Fibroblast of lung (primary cell): ENCODE measurements at regions not wholly inside any gene's neighbourhood (a gene's known extent, or its start where the extent isn't known, plus 50 kb on each side); places are given as distances from the start of the nearest gene placed in this dataset.

ENCODE experiments used
- CTCF ChIP-seq, 2 donors: IDR thresholded peaks in 1 of 2; conservative IDR thresholded peaks in 1 of 2; 1 replicate in 1 of 2; 2 replicates in 1 of 2; pipeline ENCODE4 v1.5.1; 2011 to 2012; ENCODE audit warnings: low read length in 2 of 2, control low read depth in 1 of 2, inconsistent platforms in 1 of 2, low read depth in 1 of 2, mild to moderate bottlenecking in 1 of 2
- EZH2 ChIP-seq: IDR thresholded peaks from 2 replicates; pipeline ENCODE4 v1.5.1; 2012; ENCODE audit warnings: low read length, control low read depth, mild to moderate bottlenecking; ENCODE audit errors: missing control alignments

GRCh38 chr2:71962350-71962749 is 185.3 kb downstream of the CYP26B1 start:
- TF ChIP-seq CTCF (conservative IDR thresholded peaks at IDR 0.05 in 1 of 2, IDR thresholded peaks at IDR 0.05 in 1 of 2; ENCODE audit: low read depth in 1 of 2, low read length in 2 of 2), result no peak
- no peak for TF ChIP-seq EZH2
